Fibroblast of skin of back (primary cell): ENCODE measurements at regions not wholly inside any gene's neighbourhood (a gene's known extent, or its start where the extent isn't known, plus 50 kb on each side); places are given as distances from the start of the nearest gene placed in this dataset.

Experiments
- DNase-seq: peaks from one replicate; pipeline ENCODE4 v3.0.0-alpha.2; 2013

DNA sequence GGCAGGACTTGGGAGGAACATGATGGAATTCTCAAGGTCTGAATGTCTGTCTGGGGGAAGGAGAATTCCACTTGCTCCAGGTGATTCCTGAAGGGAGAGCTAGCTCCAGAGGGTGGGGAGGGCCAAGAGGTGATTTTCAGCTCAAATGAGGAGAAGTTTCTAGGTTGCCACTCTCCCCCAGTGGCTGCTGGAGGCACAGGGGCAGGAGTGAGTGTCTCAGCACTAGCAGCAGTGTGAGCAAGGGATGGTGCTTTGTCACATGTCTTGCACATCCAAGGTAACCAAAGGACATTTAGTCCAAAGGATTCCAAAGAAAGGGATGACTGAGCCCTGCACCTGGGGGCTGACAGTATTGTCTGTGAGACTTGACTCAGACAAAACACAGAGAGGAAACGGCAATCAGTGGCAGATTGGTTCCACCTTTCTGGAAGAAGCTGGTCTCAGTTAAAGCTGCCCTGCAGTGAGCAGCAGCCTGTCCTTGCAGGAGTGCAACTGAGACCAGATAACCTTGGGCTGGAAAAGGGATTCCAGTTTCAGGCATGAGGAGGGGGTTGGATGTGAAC, 51.2 kb upstream of the PCBD1 start:
- no peak for DNase-seq

DNA sequence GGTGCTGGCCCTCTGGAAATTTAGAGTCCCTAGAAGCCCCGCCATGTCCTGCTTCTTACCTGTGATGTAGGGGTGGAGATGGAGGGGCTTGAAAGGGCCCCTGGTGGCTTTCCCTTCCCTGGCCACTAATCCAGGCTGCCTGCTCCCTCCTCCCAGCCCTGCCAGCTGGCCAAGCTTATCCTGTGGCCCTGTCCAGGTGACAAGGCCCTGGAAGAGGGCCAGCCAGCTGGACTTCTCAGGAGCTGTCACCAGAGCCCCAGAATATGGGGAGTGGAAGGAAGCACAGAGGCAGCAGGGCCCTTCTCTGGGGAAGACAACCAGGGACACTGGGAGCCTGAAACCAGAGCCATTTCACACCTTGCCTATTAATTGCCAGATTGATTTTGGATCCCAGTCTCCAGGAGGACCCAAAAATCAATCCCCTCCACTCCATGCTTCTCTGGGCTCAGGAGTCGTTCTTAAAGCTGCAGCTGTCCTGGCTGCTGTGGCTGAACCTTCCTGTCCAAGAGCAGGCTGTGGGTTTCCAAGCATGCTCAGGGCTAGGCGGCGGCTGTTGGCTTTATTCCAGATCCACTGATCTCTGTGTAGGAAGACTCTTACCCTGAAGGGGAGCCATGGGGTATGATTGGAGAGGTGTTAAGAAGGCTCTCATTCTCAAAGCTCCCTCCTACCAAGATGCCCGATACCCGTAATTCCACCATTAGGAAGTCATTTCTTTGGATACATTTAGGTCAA, 52.6 kb upstream of the PCBD1 start:
- DNase-seq, result no peak

DNA sequence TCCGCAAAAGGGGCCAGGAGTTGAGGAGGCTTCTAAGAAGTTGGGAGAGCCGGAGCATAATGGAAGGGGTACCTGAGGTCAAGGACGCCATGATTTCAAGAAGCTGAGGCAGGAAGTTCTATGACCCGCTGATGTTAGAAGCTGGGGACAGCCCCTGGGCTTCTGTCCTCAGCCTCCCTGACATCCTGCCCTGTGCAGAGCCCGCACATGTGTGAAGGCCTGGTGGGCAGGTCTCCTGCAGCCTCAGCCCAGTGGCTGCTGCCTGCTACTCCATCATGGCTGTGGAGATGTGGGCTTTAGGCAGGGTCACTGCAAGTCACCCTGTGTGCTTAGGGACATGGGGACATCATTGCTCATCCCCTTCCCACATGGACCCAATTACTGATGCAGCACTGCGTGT, 53.8 kb upstream of the PCBD1 start:
- DNase-seq, result no peak

DNA sequence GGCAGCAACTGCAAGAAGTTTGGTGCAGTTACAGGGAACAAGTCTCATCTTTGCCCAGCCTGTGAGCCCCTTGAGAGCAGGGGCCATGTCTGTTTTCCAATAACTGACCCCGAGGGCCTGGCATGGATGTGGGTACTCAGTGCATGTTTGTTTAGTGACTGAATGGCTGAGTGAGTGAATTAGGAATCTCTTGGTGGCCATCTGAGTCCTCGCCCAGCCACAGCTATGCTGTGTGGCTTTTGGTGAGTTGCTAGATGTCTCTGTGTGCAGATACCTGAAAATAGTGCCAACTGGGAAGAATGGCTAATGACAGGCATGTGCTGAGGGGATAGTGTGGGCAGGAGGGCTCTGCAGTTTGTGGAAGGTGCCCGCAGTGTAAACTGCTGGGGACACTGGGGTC, 54.4 kb upstream of the PCBD1 start:
- no peak for DNase-seq

DNA sequence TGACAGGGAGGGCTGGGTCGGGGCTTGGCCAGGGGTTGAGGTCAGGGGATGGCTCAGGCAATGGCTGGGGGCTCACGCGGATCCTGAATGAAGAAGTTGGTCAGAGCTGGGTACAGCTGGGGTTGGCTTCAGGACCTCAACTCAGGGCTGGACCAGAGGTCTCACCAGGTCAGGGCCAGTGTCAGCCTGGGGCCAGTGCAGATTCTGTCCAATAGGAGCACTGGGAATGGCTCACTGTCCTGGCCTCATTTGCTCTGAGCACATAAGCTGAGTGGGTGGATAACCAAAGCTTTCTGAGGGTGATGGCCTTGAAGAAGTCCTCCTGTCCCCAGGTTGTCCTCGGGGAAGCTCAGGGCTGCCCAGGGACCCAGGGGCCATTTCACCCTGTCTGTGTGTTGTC, 54.9 kb upstream of the PCBD1 start:
- no peak for DNase-seq

DNA sequence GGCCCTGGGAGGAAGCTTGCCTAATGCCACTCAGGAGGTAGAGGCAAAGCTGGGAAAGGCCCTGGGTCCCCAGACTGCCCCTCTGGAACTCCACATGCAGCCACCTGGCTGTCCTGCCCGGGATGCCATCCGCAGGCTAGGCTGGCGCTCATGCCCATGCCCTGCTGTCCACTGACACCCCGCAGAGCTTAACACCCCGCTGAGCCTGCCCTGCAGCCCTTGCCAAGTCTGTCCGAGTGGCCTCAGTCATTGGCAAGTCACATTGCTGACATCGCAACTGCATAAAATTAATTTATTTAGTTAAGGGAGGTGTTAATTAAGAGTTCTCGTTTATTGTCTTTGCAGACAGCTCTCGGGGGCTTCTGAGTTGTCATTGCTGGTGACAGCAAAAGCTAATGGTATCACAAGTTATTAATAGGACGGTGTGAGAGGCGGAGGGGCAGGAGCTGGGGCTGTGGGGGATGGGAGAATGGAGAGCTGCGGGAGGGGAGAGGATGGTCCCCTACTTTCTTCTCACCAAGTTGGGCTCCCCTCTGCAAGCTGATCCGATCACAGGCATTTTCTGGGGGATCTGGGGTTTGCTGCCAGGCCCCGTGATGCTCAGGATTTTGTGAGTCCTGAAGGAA, 55.6 kb upstream of the PCBD1 start:
- no peak for DNase-seq

DNA sequence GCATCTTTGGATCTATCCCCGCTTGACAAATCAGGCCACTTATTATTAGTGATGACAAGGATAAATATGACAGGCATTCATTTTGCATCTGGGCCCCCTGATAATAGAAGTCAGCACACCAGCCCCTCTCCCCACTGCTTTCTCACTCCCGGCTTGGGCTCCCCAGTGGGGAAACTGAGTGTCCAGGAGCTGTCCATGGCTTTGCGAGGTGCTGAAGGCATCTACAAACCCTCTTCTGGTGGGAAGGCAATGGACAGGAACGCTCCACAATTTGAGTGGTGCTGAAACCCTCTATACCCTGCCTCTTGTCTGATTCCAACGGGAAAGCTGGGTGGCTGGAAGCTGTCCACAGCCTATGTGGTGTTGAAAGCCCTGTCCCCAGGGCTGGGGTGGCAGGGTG, 61.7 kb upstream of the PCBD1 start:
- DNase-seq, result no peak

DNA sequence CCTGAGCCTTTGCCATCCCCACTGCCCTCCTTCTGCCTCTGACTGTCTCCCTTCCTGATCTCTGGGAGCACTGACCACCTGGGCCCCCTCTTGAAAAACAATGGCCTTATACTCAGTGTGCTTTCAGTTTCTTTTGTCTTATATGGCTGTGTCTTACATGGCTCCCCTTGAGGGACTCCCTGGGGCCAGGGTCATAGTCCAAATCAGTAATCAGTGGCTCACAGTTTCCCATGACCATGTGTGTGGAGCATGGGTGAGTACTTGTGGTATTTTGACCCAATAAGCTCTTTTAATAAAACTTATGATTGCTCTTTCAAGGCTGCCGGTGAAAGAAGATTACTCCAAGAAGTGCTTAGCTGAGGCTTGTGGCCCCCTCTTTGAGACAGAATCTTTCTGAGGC, 62.4 kb upstream of the PCBD1 start:
- DNase-seq, result no peak

DNA sequence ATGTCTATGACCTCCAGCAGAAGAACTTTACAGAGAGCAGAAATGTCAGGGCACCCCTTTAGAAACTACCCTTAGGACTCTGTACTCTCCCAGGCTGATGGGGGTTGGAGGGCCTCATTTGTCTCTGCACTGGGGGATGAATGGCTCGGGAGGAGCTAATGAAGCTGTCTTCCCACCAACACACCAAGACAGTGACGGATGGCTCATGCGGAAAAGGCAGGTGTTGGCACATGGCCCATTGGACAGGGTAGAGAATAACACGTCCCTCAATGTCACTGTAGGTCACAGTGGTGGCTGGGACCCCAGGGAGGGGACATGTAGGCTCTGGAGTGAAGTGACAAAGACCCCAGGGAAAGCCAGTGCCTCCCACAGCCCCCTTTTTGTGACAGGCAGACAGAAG, 64.0 kb upstream of the PCBD1 start:
- no peak for DNase-seq

DNA sequence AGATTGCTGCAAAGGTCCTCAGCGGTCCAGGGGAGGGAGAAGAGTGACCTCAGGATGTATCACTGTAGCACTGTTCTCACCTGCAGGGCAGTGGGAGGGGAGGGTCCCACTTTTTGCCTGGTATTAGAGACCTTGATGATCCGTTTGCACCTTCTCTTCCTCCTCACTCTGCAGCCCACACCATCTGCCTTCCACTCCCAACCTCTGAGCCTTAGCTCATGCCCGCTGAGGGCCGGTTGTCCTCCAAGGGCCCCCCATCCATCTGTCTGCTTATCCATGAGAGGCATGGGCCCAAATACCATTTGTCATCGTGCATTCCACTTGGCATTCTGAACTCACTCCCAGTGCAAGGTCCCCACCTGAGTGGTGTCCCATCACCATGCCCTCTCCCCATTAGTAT, 64.6 kb upstream of the PCBD1 start:
- no peak for DNase-seq

DNA sequence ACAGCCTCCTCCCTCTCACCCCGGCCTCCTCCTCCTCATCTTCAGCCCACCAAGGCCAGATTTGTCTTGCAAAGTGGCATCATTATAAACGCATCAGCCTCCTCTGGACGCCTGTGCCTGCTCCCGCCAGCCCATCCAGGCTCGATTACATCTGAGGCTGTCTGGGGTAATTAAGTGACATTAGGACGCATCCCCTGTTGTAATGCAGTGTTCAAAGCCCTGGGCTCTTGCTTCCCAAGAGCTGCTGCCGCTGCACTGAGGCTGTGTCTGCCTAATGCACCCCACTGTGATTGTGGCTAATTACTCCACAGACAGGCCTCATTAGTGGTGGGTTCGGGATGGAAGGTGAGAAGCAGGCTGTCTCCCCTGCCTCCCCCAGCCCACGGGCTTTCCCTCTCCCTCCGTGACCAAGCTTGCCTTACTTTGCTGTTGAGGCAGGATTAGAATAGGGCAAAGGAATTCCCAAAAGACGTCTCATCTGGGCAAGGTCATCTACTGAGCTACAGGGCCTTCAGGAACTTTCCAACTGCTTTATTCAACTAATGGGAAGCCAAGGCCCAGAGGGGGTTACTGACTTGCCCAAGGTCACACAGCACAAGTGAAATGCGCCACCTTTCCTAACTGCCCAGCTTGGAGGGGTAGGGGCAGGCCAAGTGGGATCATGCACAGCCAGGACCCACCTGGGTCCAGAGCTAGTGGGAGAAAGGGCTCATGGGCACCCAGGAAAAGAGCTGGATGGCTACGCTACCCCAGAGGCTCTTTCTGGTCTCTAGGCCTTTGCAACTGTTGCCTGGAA, 66.2 kb upstream of the PCBD1 start:
- DNase-seq, result no peak

DNA sequence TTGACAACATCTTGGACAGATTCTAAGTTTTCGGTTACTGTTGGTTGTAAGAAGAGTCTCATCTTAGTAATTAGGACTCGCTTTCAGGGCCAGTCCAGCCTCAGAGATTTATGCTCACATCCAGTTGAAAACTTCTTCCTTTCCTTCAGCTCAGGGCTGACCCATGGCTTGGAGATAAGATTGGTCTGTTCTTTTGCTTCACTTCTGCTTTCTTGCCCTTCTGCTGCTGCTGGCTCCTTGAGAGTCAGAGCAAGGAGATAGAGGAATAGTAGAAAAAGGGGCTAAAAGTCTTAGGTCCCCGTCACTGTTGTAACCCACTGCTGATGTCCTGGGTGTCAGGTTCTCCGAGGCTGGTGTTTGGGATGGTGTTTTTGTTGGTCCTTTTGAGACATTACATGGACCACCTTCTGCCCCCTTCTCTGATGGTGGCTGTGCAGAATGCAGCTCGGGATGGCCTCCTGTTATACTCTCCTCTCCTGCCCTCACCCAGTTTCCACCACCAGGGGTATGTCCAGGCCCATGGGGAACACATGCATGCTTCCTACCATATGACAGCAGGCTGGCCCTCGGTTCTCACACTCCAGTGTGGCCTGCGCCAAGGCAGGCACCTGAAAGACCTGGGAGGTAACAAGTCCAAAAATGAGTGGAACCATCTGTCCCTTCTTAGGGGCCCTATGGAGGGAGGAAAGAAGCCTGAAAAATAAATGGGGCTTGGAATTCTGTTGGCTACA, 67.8 kb upstream of the PCBD1 start:
- no peak for DNase-seq

DNA sequence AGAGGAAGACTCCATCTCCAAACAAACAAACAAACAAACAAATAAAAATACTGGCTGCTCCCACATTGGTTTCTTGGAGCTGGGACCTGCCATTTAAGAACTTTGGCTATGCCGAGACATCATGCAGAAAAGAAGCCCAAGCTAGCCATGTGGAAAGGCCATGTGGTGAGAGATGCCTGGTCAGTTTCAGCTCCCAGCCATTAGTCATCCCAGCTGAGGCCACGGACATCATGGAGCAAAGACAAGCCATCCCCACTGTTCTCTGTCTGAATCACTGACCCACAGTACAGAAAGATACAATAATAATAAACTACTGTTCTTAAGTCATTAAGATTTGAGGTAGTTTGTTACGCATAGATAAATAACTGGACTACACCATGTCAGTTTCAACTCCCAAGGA, 70.0 kb upstream of the PCBD1 start:
- no peak for DNase-seq

DNA sequence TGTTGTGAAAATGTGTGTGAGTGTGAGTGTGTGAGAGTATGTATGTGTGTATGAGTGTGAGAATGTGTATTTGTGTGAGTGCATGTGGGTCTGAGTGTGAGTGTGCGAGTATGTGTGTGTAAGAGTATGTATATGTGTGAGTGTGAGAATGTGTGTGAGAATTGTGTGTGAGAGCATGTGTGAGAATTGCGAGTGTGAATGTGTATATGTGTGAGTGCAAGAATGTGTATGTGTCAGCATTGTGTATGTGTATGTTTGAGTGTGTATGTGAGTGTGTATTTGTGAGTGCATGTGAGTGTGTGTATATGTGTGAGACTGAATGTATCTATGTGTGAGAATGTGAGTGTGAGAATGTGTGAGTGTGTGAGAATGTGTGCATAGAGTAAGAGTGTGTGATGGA, 72.0 kb upstream of the PCBD1 start:
- DNase-seq, result no peak

DNA sequence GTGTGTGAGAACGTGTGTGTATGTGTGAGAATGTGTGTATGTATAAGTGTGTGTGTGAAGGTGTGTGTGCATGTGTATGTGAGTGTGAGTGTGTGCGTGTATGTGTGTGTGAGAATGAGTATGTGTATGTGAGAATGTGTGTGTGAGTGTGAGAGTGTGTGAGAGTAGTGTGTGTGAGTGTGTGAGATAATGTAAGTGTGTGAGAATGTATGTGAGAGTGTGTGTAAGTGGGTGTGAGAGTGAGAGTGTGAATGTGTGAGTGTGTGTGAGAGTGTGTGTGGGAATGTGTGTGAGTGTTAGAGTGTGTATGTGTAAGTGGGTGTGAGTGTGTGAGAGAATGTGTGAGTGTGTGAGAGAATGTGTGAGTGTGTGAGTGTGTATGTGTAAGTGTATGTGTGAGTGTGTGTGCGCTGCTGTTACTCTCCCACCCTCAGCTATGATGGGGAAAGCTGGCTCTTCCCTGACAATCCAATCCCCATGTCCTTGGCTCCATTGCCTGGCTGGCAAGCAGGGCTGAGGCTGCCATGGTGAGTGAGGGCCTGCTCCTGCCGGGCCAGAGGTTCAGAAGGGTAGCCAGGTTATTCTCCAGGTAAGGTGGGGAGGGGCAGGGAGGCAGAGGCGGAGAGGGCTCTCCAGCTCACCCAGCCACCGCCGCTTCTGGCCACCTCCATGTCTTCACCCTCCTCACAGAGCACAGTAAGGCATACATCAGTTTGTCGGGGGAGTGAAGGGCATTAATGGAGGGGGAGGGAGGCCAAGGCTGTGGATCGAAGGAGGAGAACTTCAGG, 72.6 kb upstream of the PCBD1 start:
- DNase-seq, result no peak

DNA sequence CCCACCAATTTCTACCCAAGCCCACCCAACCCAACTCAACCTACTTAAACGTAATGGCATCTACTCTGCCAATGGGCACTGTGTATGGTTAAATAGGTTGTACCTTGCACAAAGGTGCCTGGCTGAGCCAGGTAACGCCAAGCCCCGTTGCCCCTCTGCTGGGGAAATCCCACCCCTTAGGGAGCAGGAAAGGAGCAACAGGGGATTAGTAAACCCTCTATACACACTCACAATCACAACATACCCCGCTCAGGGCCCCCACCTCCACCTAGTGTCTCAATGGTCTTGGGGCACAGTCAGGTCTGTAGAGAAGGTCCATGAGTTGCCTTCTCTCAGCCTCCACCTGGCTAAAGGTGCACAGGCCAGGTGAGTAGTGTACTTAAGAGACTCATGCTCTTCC, 74.3 kb upstream of the PCBD1 start:
- DNase-seq, result no peak

DNA sequence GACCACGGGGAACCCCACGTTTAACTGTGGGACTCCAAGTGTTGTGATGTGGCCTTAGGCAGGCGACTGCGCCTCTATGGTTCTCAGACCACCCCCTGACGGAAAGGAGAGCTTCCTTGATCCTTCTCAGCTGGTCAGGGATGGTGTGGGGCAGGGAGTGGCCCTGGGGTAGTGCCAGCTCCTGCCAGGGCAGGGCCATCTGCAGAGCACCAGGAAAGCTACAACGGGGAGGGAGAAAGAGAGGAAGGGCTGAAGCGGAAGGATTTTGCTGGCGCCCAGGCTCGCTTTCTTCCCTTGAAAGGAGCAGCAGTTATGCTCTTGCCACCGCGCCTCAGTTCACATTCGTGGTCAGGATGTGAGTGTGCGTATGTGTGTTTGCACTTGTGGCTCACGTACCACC, 74.9 kb upstream of the PCBD1 start:
- no peak for DNase-seq

DNA sequence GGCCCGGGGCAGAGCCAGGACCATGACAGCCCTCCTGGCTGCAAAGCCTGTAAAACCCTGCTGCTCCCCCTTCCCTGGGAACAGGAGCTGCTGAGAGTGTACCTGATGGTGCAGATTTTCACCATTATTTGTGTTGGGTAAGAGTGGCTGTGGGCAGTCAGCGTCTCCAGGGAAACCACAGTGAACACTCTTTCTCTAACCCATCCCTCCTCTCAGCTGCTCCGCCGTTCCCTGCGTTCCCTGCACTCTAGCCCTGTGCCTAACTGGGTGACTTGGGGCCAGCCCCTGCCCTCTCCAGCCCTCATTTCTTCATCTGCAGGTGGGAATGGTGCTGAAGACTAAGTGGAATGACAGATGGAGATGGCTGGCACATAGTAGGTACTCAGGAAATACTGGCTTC, 75.9 kb upstream of the PCBD1 start:
- no peak for DNase-seq

DNA sequence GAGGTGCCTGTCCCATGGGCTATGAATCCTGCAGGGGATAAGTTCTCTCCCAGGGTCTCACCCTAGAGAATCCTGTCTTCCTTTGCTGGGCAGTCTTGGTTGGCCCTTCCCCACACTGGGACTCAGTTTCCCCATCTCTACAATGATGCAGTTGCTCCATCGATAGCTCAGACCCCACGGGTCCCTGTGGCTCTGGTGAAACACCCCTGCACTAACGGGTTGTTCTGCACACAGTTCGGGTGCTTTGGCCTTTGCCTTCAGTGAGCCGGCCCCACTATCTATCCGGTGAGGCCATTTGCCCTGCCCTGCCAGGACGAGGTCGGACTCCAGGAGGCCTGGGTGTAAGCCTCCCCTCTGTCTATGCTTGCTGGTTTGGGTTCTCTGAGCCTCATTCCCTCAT, 76.5 kb upstream of the PCBD1 start:
- no peak for DNase-seq

DNA sequence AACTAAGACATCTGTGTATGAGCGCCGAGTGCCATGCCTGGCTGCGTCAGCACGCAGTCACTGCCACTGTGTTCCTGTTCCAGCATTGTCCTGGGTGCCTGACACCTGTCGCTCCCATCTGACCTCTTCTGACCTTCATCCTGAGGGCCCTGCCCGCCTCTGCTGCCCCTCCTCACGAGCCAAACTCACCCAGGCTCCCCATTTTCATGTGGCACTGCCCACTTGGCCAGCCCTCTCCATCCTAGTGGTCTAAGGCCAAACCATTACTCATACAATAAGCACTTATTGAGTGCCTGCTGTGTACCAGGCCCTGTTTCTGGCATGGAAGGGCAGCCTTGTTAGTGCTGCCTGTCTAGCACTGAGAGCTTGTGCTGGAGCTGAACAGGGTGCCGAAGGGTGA, 77.2 kb upstream of the PCBD1 start:
- DNase-seq, result no peak

DNA sequence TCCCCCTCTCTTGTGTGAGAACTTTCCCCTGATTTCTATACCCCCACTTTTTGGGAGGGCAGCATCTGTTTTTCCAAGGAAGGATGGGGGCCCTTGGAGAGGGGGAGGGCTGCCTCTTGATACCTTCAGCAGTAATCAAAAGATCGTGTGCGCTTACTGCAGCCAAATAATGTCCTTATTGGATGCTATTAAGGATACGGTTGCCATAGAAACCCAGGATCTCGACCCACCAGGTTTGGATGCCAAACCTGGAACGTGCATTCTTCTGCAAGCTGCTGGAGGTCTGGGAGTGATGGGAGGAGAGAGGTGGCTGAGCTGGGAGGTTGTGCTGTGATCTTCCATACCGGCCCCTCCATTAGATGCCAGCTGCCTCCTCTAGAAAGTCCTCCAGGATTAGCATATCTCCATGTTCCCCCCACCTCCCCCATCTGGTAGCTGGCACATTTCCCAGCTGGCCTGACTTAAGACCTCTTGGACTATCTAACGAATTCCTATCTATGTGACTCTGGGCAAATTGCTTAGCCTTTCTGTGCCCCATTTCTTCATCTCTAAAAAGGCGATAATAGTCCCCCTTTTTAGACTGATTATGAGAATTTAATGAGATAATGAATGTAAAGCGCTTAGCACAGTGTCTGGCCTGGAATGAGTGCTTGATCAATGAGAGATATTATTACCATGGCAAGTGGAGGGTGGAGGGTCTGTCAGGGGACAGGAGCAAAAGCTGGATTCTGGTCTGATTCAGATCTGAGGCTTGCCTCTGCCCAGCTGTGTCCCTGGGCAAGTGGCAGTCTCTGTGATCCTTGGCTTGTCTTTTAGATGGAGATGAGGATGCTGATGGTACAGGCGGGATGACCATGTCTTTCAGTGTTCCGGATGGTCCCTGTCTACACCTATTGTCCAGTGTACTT, 78.5 kb upstream of the PCBD1 start:
- no peak for DNase-seq
